Nephron (organoid): ENCODE measurements at regions not wholly inside any gene's neighbourhood (a gene's known extent, or its start where the extent isn't known, plus 50 kb on each side); places are given as distances from the start of the nearest gene placed in this dataset.

Experiments
- H3K27ac Mint-ChIP-seq, 3 experiments: 2 replicates each; pipeline ENCODE4 v1.8.0; 2020; ENCODE audit warnings: mixed read lengths in 3 of 3, mild to moderate bottlenecking in 2 of 3, moderate library complexity in 1 of 3
- H3K27me3 Mint-ChIP-seq: 2 replicates; pipeline ENCODE4 v1.8.0; 2021; ENCODE audit warnings: low read depth, mild to moderate bottlenecking, moderate library complexity, mixed read lengths
- H3K36me3 Mint-ChIP-seq: 2 replicates; pipeline ENCODE4 v1.8.0; 2020; ENCODE audit warnings: low read depth, mixed read lengths
- H3K4me1 Mint-ChIP-seq: 2 replicates; pipeline ENCODE4 v1.8.0; 2020; ENCODE audit warnings: mixed read lengths
- H3K4me3 Mint-ChIP-seq, 3 experiments: 2 replicates each; pipeline ENCODE4 v1.8.0; 2020; ENCODE audit warnings: mild to moderate bottlenecking in 3 of 3, mixed read lengths in 3 of 3, moderate library complexity in 2 of 3
- H3K9me3 Mint-ChIP-seq: 2 replicates; pipeline ENCODE4 v1.8.0; 2020; ENCODE audit warnings: mixed read lengths
- CTCF ChIP-seq, 3 experiments: fragments of 200-600 bp; sonication (generic); IDR thresholded peaks; one replicate each; pipeline ENCODE4 v1.5.0; 2021; ENCODE audit warnings: antibody characterized with exemption in 3 of 3; ENCODE audit not compliant: unreplicated experiment in 3 of 3

- Mint-ChIP-seq H3K4me1 (no peaks in the 10 kb centered on the region), H3K4me3 (no peak overlapping the region), H3K27me3 (peaks cover 2% of the 10 kb centered on the region), H3K36me3 (no peaks in the 10 kb centered on the region), H3K27ac (no peak overlapping the region), H3K9me3 (no peaks in the 10 kb centered on the region)
- TF ChIP-seq CTCF (IDR thresholded peaks at IDR 0.05; ENCODE audit: unreplicated experiment in 3 of 3), result no peak
Observed at GRCh38 chr14:35961697-35962274, 135.6 kb downstream of the BRMS1L start.

- no peaks in the 10 kb centered on the region for H3K36me3 Mint-ChIP-seq
- H3K27ac Mint-ChIP-seq, result no peak overlapping the region
- H3K4me1 Mint-ChIP-seq, result peaks cover 9% of the 10 kb centered on the region
- no peak for TF ChIP-seq CTCF (IDR thresholded peaks at IDR 0.05; ENCODE audit: unreplicated experiment in 3 of 3)
- peaks cover 6% of the 10 kb centered on the region for H3K27me3 Mint-ChIP-seq
- no peaks in the 10 kb centered on the region for H3K9me3 Mint-ChIP-seq
- no peak overlapping the region for H3K4me3 Mint-ChIP-seq
Observed at GRCh38 chr14:35959835-35960234, 133.7 kb downstream of the BRMS1L start.

- Mint-ChIP-seq H3K4me3 (no peak overlapping the region), H3K9me3 (no peaks in the 10 kb centered on the region), H3K4me1 (peaks cover 9% of the 10 kb centered on the region), H3K27me3 (peaks cover 7% of the 10 kb centered on the region), H3K27ac (no peak overlapping the region), H3K36me3 (no peaks in the 10 kb centered on the region)
- no peak for TF ChIP-seq CTCF (IDR thresholded peaks at IDR 0.05; ENCODE audit: unreplicated experiment in 3 of 3)
Observed at GRCh38 chr14:35958499-35958898, 132.4 kb downstream of the BRMS1L start.

GRCh38 chr14:35956376-35957085 is 130.4 kb downstream of the BRMS1L start:
- no peak overlapping the region for H3K27ac Mint-ChIP-seq
- peaks cover 7% of the 10 kb centered on the region for H3K27me3 Mint-ChIP-seq

GRCh38 chr14:35952584-35952983 is 126.4 kb downstream of the BRMS1L start:
- Mint-ChIP-seq H3K27ac (no peak overlapping the region), H3K4me1 (peaks cover 15% of the 10 kb centered on the region), H3K36me3 (no peaks in the 10 kb centered on the region), H3K27me3 (peaks cover 7% of the 10 kb centered on the region), H3K4me3 (no peak overlapping the region), H3K9me3 (no peaks in the 10 kb centered on the region)
- no peak for TF ChIP-seq CTCF (IDR thresholded peaks at IDR 0.05; ENCODE audit: unreplicated experiment in 3 of 3)

More at GRCh38 chr14:35956376-35957085, 130.4 kb downstream of the BRMS1L start:
- H3K36me3 Mint-ChIP-seq, result no peaks in the 10 kb centered on the region
- no peaks in the 10 kb centered on the region for H3K9me3 Mint-ChIP-seq
- no peak for TF ChIP-seq CTCF (IDR thresholded peaks at IDR 0.05; ENCODE audit: unreplicated experiment in 3 of 3)
- H3K4me1 Mint-ChIP-seq, result peaks cover 9% of the 10 kb centered on the region
- no peak overlapping the region for H3K4me3 Mint-ChIP-seq
